Skeletal muscle satellite cell (primary cell): ENCODE measurements at regions not wholly inside any gene's neighbourhood (a gene's known extent, or its start where the extent isn't known, plus 50 kb on each side); places are given as distances from the start of the nearest gene placed in this dataset.

Experiments
- H3K27me3 ChIP-seq: 2 replicates; pipeline ENCODE4 v1.7.0; 2013; ENCODE audit warnings: low read length; ENCODE audit not compliant: control insufficient read depth, insufficient read depth
- H3K36me3 ChIP-seq: 2 replicates; pipeline ENCODE4 v1.7.0; 2013; ENCODE audit warnings: mild to moderate bottlenecking, control low read depth, low read length; ENCODE audit not compliant: insufficient read depth
- H3K4me1 ChIP-seq: 2 replicates; pipeline ENCODE4 v1.7.0; 2013; ENCODE audit warnings: low read length; ENCODE audit not compliant: control insufficient read depth, insufficient read depth
- H3K4me2 ChIP-seq: 2 replicates; pipeline ENCODE4 v1.7.0; 2013; ENCODE audit warnings: mild to moderate bottlenecking, low read length
- H3K4me3 ChIP-seq: 2 replicates; pipeline ENCODE4 v1.7.0; 2013; ENCODE audit warnings: low read length
- H3K9ac ChIP-seq: 2 replicates; pipeline ENCODE4 v1.7.0; 2013; ENCODE audit warnings: mild to moderate bottlenecking, low read depth, low read length, moderate library complexity
- H3K9me3 ChIP-seq: replicated peaks from 2 replicates; pipeline ENCODE4 v1.7.0; 2013; ENCODE audit warnings: mild to moderate bottlenecking, control low read depth, low read length

DNA sequence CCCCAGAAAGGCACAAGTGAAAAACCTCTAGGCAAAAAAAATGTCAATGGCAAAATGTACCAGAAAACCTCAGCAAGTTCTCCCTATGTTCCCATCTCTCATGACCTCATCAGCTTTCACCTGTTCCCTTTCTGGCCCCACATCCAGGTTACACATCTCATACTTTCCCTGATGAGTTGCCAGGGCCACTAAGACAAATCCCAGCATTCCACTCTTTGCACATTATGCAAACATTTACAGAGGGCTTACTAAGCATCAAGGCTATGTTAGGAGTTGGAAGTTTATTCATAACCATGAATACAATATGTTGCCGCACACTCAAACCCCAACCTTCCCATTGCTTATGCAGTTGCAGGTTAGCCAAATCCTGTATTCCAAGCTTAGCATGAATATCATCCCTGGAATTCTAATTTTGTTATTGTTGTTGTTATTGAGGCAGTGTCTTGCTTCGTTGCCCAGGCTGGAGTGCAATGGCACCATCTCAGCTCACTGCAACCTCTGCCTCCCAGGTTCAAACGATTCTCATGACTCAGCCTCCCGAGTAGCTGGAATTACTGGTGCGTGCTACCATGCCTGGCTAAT is 129.3 kb upstream of the UBE2E2 start:
- H3K36me3 ChIP-seq: no peaks in the 10 kb centered on the region
- H3K4me2 ChIP-seq: no peak overlapping the region
- H3K4me3 ChIP-seq: no peak overlapping the region
- peaks cover 53% of the 10 kb centered on the region for H3K27me3 ChIP-seq
- no peaks in the 10 kb centered on the region for H3K9me3 ChIP-seq
- no peak overlapping the region for H3K9ac ChIP-seq
- H3K4me1 ChIP-seq: no peaks in the 10 kb centered on the region

DNA sequence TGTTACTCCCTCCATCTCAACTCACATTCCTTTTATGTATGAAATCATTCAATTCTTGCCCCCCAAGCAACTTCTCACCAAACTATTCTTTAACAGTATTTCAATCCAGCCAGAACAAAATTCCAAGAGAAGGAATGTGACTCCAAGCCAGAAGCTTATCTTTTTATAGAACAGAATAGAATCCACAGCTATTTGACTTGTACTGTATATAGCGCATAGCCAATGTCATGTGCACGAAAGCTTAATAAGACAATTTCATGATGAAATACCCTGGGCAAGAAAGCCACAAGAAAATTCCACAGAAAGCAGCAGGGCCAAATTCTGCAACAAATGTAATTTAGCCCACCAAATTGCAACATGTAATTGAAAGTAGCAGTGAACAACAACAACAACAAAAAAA is 127.6 kb upstream of the UBE2E2 start:
- Histone ChIP-seq H3K36me3 (no peaks in the 10 kb centered on the region), H3K9me3 (no peaks in the 10 kb centered on the region), H3K27me3 (peaks cover 53% of the 10 kb centered on the region), H3K4me2 (no peak overlapping the region), H3K4me1 (peaks cover 3% of the 10 kb centered on the region), H3K9ac (no peak overlapping the region), H3K4me3 (no peak overlapping the region)

DNA sequence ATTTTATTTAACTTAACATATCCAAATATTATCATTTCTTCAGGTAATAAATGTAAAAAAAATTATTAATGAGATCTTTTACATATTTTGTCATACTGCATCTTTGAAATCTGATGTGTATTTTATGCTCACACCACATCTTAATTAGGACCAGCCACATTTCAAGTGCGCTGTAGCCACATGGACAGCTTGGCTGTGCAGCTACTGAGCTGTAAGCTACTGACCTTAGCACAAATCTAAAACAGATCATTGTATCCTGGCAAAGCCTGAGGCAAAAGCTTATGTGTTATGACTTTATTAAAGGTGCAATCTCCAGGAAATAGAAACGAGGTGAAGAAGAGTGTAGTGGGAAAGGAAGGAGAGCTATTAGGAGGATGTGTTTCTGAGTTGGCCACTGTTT is 126.7 kb upstream of the UBE2E2 start:
- H3K4me2 ChIP-seq: no peak overlapping the region
- no peak overlapping the region for H3K9ac ChIP-seq
- no peaks in the 10 kb centered on the region for H3K9me3 ChIP-seq
- peaks cover 3% of the 10 kb centered on the region for H3K4me1 ChIP-seq
- peaks cover 49% of the 10 kb centered on the region for H3K27me3 ChIP-seq
- no peak overlapping the region for H3K4me3 ChIP-seq
- no peaks in the 10 kb centered on the region for H3K36me3 ChIP-seq

- Histone ChIP-seq H3K4me2 (no peak overlapping the region), H3K9ac (no peak overlapping the region), H3K9me3 (no peaks in the 10 kb centered on the region), H3K4me1 (peaks cover 3% of the 10 kb centered on the region), H3K36me3 (no peaks in the 10 kb centered on the region), H3K27me3 (peaks cover 43% of the 10 kb centered on the region), H3K4me3 (no peak overlapping the region)
These were observed 126.0 kb upstream of the UBE2E2 start for GRCh38 chr3:23077126-23077525.

GRCh38 chr3:23078735-23079134 is 124.4 kb upstream of the UBE2E2 start:
- no peak overlapping the region for H3K9ac ChIP-seq
- H3K4me1 ChIP-seq: peaks cover 3% of the 10 kb centered on the region
- no peaks in the 10 kb centered on the region for H3K9me3 ChIP-seq
- H3K4me3 ChIP-seq: no peak overlapping the region
- H3K27me3 ChIP-seq: peaks cover 28% of the 10 kb centered on the region
- H3K4me2 ChIP-seq: no peak overlapping the region
- no peaks in the 10 kb centered on the region for H3K36me3 ChIP-seq

DNA sequence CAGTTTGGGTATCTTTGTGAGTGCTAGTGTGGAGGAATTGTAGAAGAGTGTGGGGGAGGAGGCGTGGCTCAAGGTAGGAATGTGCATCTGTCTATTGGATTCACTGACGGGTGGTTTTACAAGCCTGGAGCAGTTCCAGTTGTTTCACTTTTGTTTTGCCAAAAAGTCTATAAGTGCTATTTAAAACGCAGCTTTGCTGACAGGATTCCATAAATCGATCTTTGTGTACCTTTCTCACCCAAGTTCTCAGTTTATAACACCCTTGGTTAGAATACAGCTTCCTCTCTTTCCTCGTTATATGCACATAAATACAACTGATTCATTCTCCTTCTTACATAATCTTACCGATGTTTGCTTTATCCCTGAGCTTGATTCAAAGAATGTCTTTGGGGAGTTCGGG is 123.2 kb upstream of the UBE2E2 start:
- Histone ChIP-seq H3K27me3 (peaks cover 20% of the 10 kb centered on the region), H3K4me3 (peak overlapping the region; percentile 32), H3K4me1 (peaks cover 3% of the 10 kb centered on the region), H3K4me2 (peak overlapping the region; percentile 69), H3K9ac (no peak overlapping the region), H3K36me3 (no peaks in the 10 kb centered on the region), H3K9me3 (no peaks in the 10 kb centered on the region)

- Histone ChIP-seq H3K4me1 (peaks cover 3% of the 10 kb centered on the region), H3K27me3 (no peaks in the 10 kb centered on the region), H3K9me3 (no peaks in the 10 kb centered on the region), H3K4me2 (no peak overlapping the region), H3K36me3 (no peaks in the 10 kb centered on the region), H3K9ac (no peak overlapping the region), H3K4me3 (no peak overlapping the region)
These were observed 119.4 kb upstream of the UBE2E2 start for GRCh38 chr3:23083701-23084100.

DNA sequence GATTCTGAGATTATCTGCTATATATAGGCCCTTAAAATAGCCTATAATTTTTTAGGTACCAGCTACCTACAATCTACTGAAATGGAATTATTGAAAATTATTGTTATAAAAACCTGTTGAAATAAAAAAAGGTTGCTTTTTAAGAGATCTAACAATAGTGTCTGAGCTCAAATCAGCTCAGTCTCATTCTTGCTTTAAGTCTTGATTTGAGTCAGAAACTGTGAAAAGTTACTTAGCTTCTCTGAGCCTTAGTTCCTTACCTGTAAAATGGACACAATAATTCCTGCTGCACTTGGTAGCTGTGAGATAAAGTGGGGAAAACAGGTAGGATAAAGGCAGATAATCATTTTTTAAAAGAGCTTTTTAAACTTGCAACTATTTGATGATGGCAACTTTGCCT is 118.8 kb upstream of the UBE2E2 start:
- Histone ChIP-seq H3K27me3 (no peaks in the 10 kb centered on the region), H3K4me3 (no peak overlapping the region), H3K9ac (no peak overlapping the region), H3K4me1 (peaks cover 3% of the 10 kb centered on the region), H3K4me2 (no peak overlapping the region), H3K36me3 (no peaks in the 10 kb centered on the region), H3K9me3 (no peaks in the 10 kb centered on the region)

DNA sequence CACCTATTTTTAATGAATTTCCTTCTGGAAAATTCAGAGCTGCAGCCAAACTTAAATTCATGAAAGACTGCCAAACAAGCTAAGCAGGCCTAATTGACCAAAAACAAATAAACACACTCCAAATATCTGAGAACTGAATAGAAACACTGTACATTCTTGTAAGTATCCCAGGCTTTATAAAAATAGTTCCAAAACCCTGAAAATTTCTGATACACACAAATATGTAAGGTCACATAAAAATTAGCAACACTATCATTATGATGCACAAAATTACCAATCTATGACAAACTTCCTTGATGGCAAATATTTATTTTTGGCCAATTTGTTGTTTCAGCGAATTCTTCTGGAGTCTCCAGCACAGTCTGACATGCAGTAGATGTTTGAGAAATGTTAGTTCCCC is 117.9 kb upstream of the UBE2E2 start:
- no peaks in the 10 kb centered on the region for H3K4me1 ChIP-seq
- no peak overlapping the region for H3K9ac ChIP-seq
- no peaks in the 10 kb centered on the region for H3K9me3 ChIP-seq
- H3K27me3 ChIP-seq: no peaks in the 10 kb centered on the region
- H3K4me3 ChIP-seq: no peak overlapping the region
- H3K4me2 ChIP-seq: no peak overlapping the region
- H3K36me3 ChIP-seq: no peaks in the 10 kb centered on the region

DNA sequence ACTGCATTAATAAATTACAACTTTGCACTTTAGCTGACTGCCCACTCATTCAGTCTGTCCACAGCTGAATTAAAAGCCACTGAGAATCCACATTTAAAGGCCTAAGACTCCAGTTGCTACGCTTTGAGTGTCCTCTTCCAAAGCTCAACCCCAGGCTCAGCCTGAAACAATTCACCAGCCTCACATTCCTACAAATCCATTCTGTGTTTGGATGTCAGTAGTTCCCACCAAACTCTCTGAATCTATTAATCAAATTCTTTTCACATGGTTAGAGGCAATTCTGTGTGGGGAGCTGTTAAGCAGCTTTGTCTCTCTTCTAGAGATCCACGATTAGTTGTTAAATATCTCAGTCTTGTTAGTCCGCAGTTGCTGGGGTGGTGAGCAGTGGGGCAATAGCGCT is 116.8 kb upstream of the UBE2E2 start:
- no peaks in the 10 kb centered on the region for H3K36me3 ChIP-seq
- H3K9ac ChIP-seq: no peak overlapping the region
- H3K27me3 ChIP-seq: no peaks in the 10 kb centered on the region
- H3K4me3 ChIP-seq: no peak overlapping the region
- no peaks in the 10 kb centered on the region for H3K4me1 ChIP-seq
- H3K4me2 ChIP-seq: no peak overlapping the region
- no peaks in the 10 kb centered on the region for H3K9me3 ChIP-seq

DNA sequence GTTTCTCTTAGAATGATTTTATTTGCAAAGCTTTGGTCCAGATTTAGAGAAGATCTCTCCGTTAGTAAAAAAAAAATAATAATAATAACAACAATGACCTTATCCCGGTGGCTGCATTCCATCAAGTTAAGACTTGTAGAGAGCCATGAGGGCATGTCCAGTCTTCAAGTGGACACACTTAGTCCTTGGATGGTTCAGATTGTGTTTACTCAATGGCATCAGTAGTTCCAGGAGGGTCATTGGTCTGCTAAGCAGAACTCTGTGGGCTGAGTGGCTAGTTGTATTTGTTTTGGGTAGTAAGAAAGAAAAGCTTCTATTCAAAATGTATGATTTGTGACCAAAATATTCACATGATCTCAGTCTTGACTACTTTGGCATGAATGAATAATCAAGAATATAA is 116.3 kb upstream of the UBE2E2 start:
- Histone ChIP-seq H3K4me1 (no peaks in the 10 kb centered on the region), H3K4me3 (no peak overlapping the region), H3K27me3 (no peaks in the 10 kb centered on the region), H3K9ac (no peak overlapping the region), H3K36me3 (no peaks in the 10 kb centered on the region), H3K9me3 (no peaks in the 10 kb centered on the region), H3K4me2 (no peak overlapping the region)

GRCh38 chr3:23094412-23094811 is 108.7 kb upstream of the UBE2E2 start:
- no peaks in the 10 kb centered on the region for H3K9me3 ChIP-seq
- no peak overlapping the region for H3K9ac ChIP-seq
- H3K4me2 ChIP-seq: no peak overlapping the region
- no peak overlapping the region for H3K4me3 ChIP-seq
- peaks cover under 1% of the 10 kb centered on the region for H3K4me1 ChIP-seq
- no peaks in the 10 kb centered on the region for H3K27me3 ChIP-seq
- no peaks in the 10 kb centered on the region for H3K36me3 ChIP-seq
